GM13977 (cell line): ENCODE measurements at regions not wholly inside any gene's neighbourhood (a gene's known extent, or its start where the extent isn't known, plus 50 kb on each side); places are given as distances from the start of the nearest gene placed in this dataset.

Experiments
- DNase-seq: peaks from one replicate; pipeline ENCODE4 v3.0.0; 2012; ENCODE audit warnings: low spot score
- in situ Hi-C: fragments of 300-500 bp; cut with MboI; formaldehyde crosslinking; loops from one replicate; pipeline ENCODE4 v1.12.0; 2022; ENCODE audit warnings: low sequenced_read_pairs, low pct_unique_long_range_greater_than_20kb, mixed read lengths, inconsistent platforms; ENCODE audit not compliant: unreplicated experiment
- TF ChIP-seq, protein P1 (sequence below): IDR thresholded peaks from 2 replicates; pipeline ENCODE4 v1.5.1; 2012; ENCODE audit warnings: mild to moderate bottlenecking, control low read depth; ENCODE audit not compliant: insufficient read depth; ENCODE audit errors: extremely low read depth, missing control alignments

DNA sequence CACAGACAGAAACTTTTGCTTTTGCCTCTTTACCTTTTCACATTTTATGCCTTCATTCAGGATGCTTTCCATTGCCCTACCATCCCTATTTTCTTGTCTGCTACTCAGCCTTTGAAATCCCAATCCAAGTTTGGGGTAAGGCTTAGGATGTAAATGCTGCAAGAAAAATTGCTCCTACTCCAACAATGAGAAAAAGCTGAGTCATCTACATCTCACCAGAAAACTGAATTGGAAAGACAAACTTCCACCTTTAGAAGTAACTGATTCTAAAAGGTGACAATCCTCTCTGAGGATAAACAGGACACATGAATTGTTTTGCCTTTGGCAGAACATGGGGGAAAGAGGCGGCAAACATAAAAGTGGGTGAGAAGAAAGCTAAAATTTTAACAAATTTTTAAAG, 295.6 kb downstream of the NR2F1-AS1 start:
- DNase-seq, result no peak
- in situ Hi-C loops, result no loop called here
- TF ChIP-seq, protein P1, sequence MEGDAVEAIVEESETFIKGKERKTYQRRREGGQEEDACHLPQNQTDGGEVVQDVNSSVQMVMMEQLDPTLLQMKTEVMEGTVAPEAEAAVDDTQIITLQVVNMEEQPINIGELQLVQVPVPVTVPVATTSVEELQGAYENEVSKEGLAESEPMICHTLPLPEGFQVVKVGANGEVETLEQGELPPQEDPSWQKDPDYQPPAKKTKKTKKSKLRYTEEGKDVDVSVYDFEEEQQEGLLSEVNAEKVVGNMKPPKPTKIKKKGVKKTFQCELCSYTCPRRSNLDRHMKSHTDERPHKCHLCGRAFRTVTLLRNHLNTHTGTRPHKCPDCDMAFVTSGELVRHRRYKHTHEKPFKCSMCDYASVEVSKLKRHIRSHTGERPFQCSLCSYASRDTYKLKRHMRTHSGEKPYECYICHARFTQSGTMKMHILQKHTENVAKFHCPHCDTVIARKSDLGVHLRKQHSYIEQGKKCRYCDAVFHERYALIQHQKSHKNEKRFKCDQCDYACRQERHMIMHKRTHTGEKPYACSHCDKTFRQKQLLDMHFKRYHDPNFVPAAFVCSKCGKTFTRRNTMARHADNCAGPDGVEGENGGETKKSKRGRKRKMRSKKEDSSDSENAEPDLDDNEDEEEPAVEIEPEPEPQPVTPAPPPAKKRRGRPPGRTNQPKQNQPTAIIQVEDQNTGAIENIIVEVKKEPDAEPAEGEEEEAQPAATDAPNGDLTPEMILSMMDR, result no peak

DNA sequence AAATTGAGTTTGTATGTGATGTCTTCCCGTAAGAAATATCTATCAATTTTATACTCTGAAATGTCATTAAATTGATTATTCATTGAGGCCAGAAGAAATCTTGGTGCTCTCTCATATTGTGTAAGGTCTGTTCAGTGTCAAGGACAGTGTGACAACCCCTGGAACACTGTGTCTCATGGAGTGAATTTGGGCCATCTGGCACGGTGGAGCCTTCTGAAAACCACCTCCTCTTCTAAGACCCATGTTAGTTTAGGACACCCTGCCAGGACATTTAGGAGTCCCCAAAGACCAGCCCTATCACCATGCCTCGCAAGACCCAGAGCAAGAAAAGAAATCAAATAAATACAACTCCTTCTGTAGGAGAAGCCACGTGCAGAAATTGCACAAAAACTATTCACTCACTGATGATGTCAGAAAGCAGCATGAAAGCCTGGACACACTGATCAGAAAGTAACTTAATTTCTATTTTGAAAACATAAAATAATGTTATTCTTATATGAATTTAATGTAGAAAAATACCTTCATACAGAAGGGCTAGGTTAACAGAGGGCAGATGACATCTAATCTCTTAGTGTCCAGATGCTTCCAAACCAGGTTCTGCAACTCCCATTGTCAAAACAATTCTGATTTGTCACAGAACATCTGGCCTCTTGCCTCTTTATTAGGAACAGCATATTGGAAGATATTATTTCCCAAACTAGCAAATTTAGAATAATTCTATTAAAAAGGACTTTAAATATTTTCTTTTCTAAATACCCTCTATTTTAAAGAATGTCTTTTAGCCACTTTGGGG, 298.8 kb downstream of the NR2F1-AS1 start:
- DNase-seq, result no peak
- TF ChIP-seq, protein P1, result no peak
- in situ Hi-C loops, result no loop called here

DNA sequence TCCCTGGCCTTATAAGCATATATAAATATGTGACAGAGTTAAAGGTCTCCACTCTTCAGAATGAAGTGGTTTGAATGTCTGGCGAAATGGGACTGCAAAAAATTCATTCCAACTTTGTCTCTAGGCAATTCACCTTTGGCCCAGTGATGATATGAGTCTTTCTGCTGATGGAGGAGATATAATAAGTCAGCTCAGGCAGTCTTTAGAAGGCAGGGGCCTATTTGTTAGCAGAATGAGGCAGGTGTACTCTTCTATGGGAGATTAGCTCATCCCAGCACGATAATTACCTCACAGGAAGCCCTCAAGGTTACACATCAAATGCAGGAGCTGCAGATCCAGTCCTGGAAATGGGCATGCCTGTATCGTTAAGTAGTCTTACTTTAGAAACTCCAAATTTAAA, 300.5 kb downstream of the NR2F1-AS1 start:
- DNase-seq, result no peak
- TF ChIP-seq, protein P1, result no peak
- in situ Hi-C loops, result no loop called here

DNA sequence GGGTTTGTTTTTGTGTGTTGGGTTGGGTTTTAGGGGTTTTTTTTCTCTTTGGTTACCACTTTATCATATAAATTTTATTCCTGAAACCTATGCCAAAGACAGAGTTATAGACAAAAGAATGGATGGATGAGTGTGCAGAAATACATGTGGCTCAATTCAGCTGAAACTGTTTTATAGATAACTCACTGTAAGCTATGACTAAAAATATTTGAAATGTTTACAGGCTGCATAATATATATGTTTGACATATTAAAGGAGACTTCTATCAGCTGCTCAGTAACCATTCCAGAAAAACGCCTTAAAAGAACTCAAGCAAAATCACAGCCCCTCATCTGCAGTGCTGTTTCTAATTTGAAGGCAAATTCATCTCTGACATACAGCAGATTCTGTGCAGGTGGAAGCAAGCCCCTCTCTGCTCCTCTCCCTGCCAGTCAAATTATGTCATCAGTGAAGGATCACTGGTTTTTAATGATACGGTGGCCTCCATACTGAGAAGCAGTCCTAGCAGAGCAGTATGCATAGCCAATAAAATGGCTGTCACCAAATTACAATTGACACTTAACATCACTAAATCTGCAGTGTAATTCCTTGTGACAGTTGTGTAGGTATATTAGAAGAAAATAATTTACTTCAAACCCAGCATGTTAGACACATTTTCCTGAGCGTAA, 301.6 kb downstream of the NR2F1-AS1 start:
- in situ Hi-C loops, result no loop called here
- TF ChIP-seq, protein P1, result no peak
- no peak for DNase-seq

DNA sequence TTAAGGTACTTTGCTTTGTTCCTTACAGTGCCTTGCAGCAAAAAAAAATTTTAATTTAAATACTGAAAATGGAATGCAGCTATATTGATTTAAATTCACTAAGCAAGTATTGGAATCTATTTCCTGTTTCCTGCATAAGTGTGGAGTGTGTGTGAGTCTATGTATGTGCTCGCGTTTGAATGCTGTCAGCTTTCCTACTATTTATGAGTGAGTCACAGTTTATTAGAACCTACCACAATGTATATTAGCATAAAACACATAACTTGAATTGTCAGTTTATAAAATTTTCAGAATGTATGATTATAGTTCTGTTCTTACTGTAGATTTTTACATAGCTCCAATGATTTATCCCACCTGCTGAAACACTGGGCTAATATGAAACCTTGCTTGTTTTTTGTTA, 302.1 kb downstream of the NR2F1-AS1 start:
- in situ Hi-C loops, result no loop called here
- TF ChIP-seq, protein P1, result no peak
- no peak for DNase-seq

DNA sequence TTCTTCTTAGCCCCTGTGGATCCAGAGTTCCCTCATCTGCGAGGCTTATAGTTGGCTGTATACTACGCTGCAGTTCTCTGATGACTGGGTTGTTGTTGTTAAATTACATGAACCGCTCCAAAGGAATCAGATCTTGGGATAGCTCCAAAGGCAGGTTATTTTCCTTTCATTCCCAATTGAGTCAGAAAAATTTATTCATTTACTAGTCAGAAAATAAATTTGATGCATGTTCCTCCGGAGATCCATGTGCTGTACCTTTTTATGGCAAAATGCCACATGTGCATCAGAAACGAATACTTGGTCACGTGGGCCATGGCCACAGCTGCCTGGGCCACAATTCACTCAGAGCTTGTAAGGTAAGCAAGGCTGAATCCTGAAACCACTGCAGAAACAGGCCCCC, 304.0 kb downstream of the NR2F1-AS1 start:
- in situ Hi-C loops, result no loop called here
- TF ChIP-seq, protein P1, result no peak
- no peak for DNase-seq
